ENCODE measurements at regions not wholly inside any gene's neighbourhood (a gene's known extent, or its start where the extent isn't known, plus 50 kb on each side); places are given as distances from the start of the nearest gene placed in this dataset.

- TF ChIP-seq CTCF (conservative IDR thresholded peaks at IDR 0.05 in 1 of 2, IDR thresholded peaks at IDR 0.05 in 1 of 2; ENCODE audit: extremely low read depth in 1 of 2, insufficient read depth in 1 of 2, low read depth in 1 of 2, low read length in 2 of 2) (no peak), EZH2 (IDR thresholded peaks at IDR 0.05; ENCODE audit: borderline replicate concordance, low read length) (no peak)
Observed at GRCh38 chr1:198876371-198876871, 237.6 kb downstream of the PTPRC start.
